Heart right ventricle (tissue), 16 donors: ENCODE measurements at regions not wholly inside any gene's neighbourhood (a gene's known extent, or its start where the extent isn't known, plus 50 kb on each side); places are given as distances from the start of the nearest gene placed in this dataset.
A peak's percentile ranks its signal among the peaks of the same experiment; 100 is the strongest.

Source experiments
- ATAC-seq, 8 donors: fragments of 200-7000 bp; cut with Tn5 transposase; one replicate each; pipeline ENCODE4 v1.9.1; 2020; ENCODE audit warnings: mild to moderate bottlenecking in 8 of 8, moderate library complexity in 8 of 8, moderate number of reproducible peaks in 1 of 8
- DNase-seq, 2 donors: peaks; one replicate each; pipeline ENCODE4 v3.0.0-alpha.2; 2020
- H3K27ac ChIP-seq, 10 donors: fragments of 200-600 bp; sonication (generic) in 2 of 10; one replicate each; pipeline versions ENCODE4 v1.5.0 to v1.8.0; 2020 to 2022; ENCODE audit warnings: mild to moderate bottlenecking in 3 of 10
- H3K27me3 ChIP-seq, 7 donors: fragments of 200-600 bp; one replicate each; pipeline ENCODE4 v1.8.0; 2021 to 2022; ENCODE audit warnings: mild to moderate bottlenecking in 2 of 7
- H3K36me3 ChIP-seq, 9 donors: fragments of 200-600 bp; sonication (generic) in 1 of 9; one replicate each; pipeline versions ENCODE4 v1.5.0 to v1.8.0; 2020 to 2022; ENCODE audit warnings: mild to moderate bottlenecking in 2 of 9
- H3K4me1 ChIP-seq, 9 donors: fragments of 200-600 bp; sonication (generic) in 1 of 9; one replicate each; pipeline versions ENCODE4 v1.5.0 to v1.8.0; 2020 to 2022; ENCODE audit warnings: mild to moderate bottlenecking in 4 of 9
- H3K4me3 ChIP-seq, 10 donors: fragments of 200-600 bp; sonication (generic) in 2 of 10; one replicate each; pipeline versions ENCODE4 v1.5.0 to v1.8.0; 2020 to 2022; ENCODE audit warnings: mild to moderate bottlenecking in 7 of 10, moderate library complexity in 2 of 10
- H3K9me3 ChIP-seq, 11 donors: fragments of 200-600 bp in 10 of 11; sonication (generic) in 2 of 11; one replicate each; pipeline versions ENCODE4 v1.5.0 to v1.8.0; 2013 to 2022; ENCODE audit warnings: mild to moderate bottlenecking in 2 of 11, control low read depth in 1 of 11, moderate library complexity in 1 of 11
- CTCF ChIP-seq, 9 donors: fragments of 200-600 bp; sonication (generic) in 2 of 9; IDR thresholded peaks; one replicate each; pipeline versions ENCODE4 v1.5.0 to v1.8.0; 2021 to 2022; ENCODE audit warnings: antibody characterized with exemption in 9 of 9, mild to moderate bottlenecking in 5 of 9, moderate library complexity in 1 of 9
- WGBS, 2 donors: extraction: QIAGEN DNeasy Blood & Tissue Kit; methylation state at CpG; one replicate each; pipeline ENCODE4 v1.1.7; 2013; ENCODE audit warnings: inconsistent platforms in 1 of 2; 5-methylcytosine and 5-hydroxymethylcytosine counted together
- intact Hi-C, 10 donors: fragments of 100-400 bp; cut with DNase I; formaldehyde crosslinking; loops; one replicate each; pipeline versions ENCODE4 v1.11.1 to v1.14.2; 2022
- donor health status: Arrhythmogenic right ventricular cardiomyopathy.
- donor health status: ischemic (EF 13 %, LVEDD 7.1; RV severe dilation, severe dysfunction).
- donor health status: healthy with polysubstance abuse.
- donor health status: DM: no; HTN: yes; CAD: no.
- donor health status: DM: no; HTN: no; CAD: no.
- donor health status: ischemic (EF 25% LVEDD 6.9; RV normal size, moderate dysfunction).
- donor health status: ischemic (EF 25% LVEDD 5.7; RV mildly dilated, moderate dysfunction).
- donor health status: healthy.
- donor health status: DM: yes; HTN: yes; CAD: no.
- donor health status: Ischemic cardiomyopathy.
- donor health status: ischemic (EF 35%, LVEDD 5.7; RV mildly dilated, moderate dysfunction).
- donor health status: nonischemic (EF 11% LVEDD 7.7; RV severe dilation, severe dysfunction).
- donor health status: DM: yes; HTN: yes; CAD: no.
- donor health status: PGD.
- donor health status: ischemic (EF 29% LVEDD 5.4; RV normal size, mild dysfunction).
- donor health status: nonischemic (EF 23%, LVEDD 6.1; RV moderate dilation, normal function).

GRCh38 chr12:77347017-77347416 is 281.6 kb upstream of the E2F7 start:
- H3K4me1 ChIP-seq, result peaks cover 0 to 61% (median 33%) of the 10 kb centered on the region in 9 donors

GRCh38 chr12:77345336-77345735 is 280.0 kb upstream of the E2F7 start:
- Histone ChIP-seq H3K4me3 (no peak overlapping the region), H3K9me3 (no peaks in the 10 kb centered on the region), H3K4me1 (peaks cover 0 to 58% (median 33%) of the 10 kb centered on the region in 9 donors), H3K36me3 (no peaks in the 10 kb centered on the region), H3K27me3 (no peaks in the 10 kb centered on the region), H3K27ac (peak overlapping the region in 8 of 10 donors; percentile 11 to 72 (median 39))
- 31 to 49% methylated on average over 1 of the region's 1 CpG for WGBS, 2 donors
- ATAC-seq (peak; percentile 56 to 89 (median 76)), DNase-seq (no peak)
- TF ChIP-seq CTCF (IDR thresholded peaks at IDR 0.05), result no peak
- intact Hi-C loops, result loop anchor here in 1 of 10 donors (2.0 kb wide), 1 partner anchor 21 kb away; no protein-coding TSS in a partner anchor

More at GRCh38 chr12:77347017-77347416, 281.6 kb upstream of the E2F7 start:
- Histone ChIP-seq H3K9me3 (no peaks in the 10 kb centered on the region), H3K36me3 (no peaks in the 10 kb centered on the region), H3K27ac (peak overlapping the region in 1 of 10 donors; percentile 72), H3K27me3 (no peaks in the 10 kb centered on the region), H3K4me3 (no peak overlapping the region)
- TF ChIP-seq CTCF (IDR thresholded peaks at IDR 0.05), result no peak
- DNase-seq, result no peak
- ATAC-seq, result peak in 6 of 8 donors; percentile 19 to 67 (median 45)
- WGBS, 2 donors, result 6 to 12% methylated on average over 2 of the region's 2 CpGs
- intact Hi-C loops, result no loop called here

DNA sequence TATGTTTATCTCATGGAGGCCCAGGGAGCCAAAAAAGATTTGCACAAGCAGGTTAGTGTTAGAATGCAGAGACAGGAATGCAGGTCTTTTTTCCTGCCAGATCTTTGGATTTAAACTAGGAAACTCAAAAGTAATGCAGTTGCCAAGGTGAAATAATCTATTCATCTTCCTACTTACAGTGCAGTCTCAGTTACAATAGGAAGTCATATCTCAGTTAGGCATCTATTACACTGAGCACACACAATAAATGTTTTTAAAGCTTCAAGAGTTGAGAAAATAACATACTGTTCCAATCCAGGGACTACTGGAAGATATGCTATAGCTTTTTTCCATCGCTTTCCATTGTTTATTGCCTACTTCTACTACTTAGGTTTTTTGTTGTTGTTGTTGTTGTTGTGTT is 279.3 kb upstream of the E2F7 start:
- intact Hi-C loops, result loop anchor here in 1 of 10 donors (2.0 kb wide), 1 partner anchor 20 kb away; no protein-coding TSS in a partner anchor
- no peak for TF ChIP-seq CTCF (IDR thresholded peaks at IDR 0.05)
- 25 to 88% methylated on average over 1 of the region's 1 CpG for WGBS, 2 donors
- Histone ChIP-seq H3K4me3 (no peak overlapping the region), H3K36me3 (no peaks in the 10 kb centered on the region), H3K27me3 (no peaks in the 10 kb centered on the region), H3K27ac (peak overlapping the region in 5 of 10 donors; percentile 21 to 72 (median 45)), H3K4me1 (peaks cover 0 to 51% (median 33%) of the 10 kb centered on the region in 9 donors), H3K9me3 (no peaks in the 10 kb centered on the region)
- peak in 2 of 8 donors; percentile 51 to 56 for ATAC-seq
- DNase-seq, result no peak

DNA sequence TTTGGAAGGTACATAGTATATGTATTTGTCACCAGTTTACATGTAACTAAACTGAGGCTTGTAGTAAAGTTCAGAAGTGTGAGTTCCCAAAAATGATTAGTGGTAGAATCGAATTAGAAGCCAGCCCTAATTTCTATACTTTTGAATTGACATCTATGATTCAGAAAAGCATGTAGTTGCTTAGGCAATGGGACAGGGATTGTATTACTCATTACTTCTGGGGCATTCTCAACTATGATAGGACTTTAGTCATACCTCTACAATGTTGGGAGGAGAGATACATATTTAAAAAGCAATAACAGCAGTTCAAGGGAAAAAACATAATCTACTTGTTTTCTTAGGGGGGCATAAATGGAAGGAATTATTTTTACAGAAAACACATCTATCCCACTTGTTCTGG is 277.9 kb upstream of the E2F7 start:
- H3K9me3 ChIP-seq, result no peaks in the 10 kb centered on the region
- no peaks in the 10 kb centered on the region for H3K36me3 ChIP-seq
- peaks cover 0 to 49% (median 33%) of the 10 kb centered on the region in 9 donors for H3K4me1 ChIP-seq
- WGBS, 2 donors, result 86 to 89% methylated on average over 1 of the region's 1 CpG
- H3K27me3 ChIP-seq, result no peaks in the 10 kb centered on the region
- no peak overlapping the region for H3K4me3 ChIP-seq
- intact Hi-C loops, result no loop called here
- DNase-seq (no peak), ATAC-seq (peak in 1 of 8 donors; percentile 44)
- no peak overlapping the region for H3K27ac ChIP-seq
- TF ChIP-seq CTCF (IDR thresholded peaks at IDR 0.05), result no peak
